ENCODE measurements at regions not wholly inside any gene's neighbourhood (a gene's known extent, or its start where the extent isn't known, plus 50 kb on each side); places are given as distances from the start of the nearest gene placed in this dataset.

DNA sequence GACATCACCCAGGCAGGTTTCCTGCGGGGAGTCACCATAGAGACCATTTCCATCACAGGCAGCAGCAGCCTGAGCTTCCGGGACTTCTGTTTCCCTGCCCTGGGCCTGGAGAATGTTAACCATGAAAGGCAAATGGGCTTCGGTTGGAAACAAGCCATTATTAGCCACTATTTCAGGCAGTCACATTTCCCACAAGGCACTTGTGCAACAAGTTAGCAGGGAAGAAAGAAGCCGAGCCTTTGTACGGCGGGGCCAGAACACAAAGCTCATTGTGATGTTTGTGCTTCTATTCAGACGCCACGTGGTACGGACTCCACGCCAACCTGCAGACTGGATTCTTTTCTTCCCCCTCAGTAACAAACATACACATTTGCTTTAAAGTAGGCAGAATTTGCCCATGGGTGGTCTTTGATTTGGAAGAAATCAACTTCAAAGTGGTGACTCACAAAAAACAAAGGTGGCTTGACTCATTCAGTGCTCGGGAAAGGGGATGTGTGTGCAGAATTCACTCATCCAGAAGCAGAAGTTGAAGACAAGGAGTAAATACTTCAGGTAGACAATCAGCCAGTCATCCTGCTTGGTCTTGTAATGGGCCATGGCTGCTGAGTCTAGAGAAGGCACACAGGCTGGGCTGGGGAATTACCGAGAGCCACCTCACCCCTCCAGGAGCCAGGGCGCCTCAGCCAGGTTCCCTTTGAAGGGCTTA is 154.2 kb upstream of the PRMT8 start:
- DNase-seq, result peak; percentile 44

- DNase-seq, result no peak
Observed at GRCh38 chr12:3337944-3338343, 153.1 kb upstream of the PRMT8 start.

GRCh38 chr12:3339221-3339620 is 151.8 kb upstream of the PRMT8 start:
- no peak for DNase-seq

GRCh38 chr12:3341594-3341993 is 149.4 kb upstream of the PRMT8 start:
- peak; percentile 91 for DNase-seq

GRCh38 chr12:3342051-3342450 is 149.0 kb upstream of the PRMT8 start:
- peak; percentile 93 for DNase-seq

- DNase-seq, result no peak
Observed at GRCh38 chr12:3348055-3348454, 142.9 kb upstream of the PRMT8 start.

DNA sequence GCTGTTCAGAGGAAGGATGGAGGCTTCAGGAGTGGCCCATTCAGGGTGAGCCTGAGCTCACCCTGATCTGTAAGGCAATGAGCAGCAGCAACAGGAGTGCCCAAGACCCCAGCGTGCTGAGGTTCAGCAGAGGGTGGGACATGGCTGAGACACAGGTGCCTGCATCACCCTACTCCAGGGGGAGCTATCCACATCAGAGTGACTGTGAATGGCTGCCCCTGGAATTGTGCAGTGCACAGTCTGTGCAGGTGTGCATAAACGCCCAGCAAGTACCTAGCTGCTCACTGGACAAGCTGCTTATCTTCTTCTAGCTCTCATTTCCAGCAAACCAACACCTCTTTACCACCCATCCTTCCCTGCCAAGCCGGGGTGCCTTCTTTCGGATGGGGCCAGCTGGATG is 140.6 kb upstream of the PRMT8 start:
- DNase-seq, result no peak

GRCh38 chr12:3351731-3352130 is 139.3 kb upstream of the PRMT8 start:
- no peak for DNase-seq

GRCh38 chr12:3352230-3352629 is 138.8 kb upstream of the PRMT8 start:
- no peak for DNase-seq

- DNase-seq, result no peak
Observed at GRCh38 chr12:3353621-3354020, 137.4 kb upstream of the PRMT8 start.

GRCh38 chr12:3354586-3354985 is 136.4 kb upstream of the PRMT8 start:
- no peak for DNase-seq

- DNase-seq, result no peak
Observed at GRCh38 chr12:3355378-3355900, 135.6 kb upstream of the PRMT8 start.

- DNase-seq, result no peak
Observed at GRCh38 chr12:3357950-3358525, 133.0 kb upstream of the PRMT8 start.

GRCh38 chr12:3359478-3359877 is 131.5 kb upstream of the PRMT8 start:
- no peak for DNase-seq

DNA sequence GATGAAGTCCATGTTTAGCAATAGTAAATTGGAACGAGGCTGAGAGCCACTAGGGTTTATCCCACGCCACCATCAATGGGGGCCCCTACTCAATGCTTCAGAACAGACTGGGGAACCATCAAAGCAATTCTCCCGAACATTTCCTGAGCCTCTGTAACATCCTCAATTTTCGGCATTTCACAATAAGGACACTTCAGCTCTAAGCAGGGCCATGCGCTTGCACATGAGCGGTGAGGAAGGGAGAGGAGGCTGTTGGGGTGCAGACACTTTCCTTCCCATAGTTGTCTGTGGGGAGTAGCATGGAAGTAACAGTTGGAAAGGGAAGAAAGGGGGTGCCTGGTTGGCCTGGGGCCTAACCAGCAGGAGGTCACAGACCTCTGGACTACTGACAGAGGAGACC is 129.9 kb upstream of the PRMT8 start:
- DNase-seq, result no peak

DNA sequence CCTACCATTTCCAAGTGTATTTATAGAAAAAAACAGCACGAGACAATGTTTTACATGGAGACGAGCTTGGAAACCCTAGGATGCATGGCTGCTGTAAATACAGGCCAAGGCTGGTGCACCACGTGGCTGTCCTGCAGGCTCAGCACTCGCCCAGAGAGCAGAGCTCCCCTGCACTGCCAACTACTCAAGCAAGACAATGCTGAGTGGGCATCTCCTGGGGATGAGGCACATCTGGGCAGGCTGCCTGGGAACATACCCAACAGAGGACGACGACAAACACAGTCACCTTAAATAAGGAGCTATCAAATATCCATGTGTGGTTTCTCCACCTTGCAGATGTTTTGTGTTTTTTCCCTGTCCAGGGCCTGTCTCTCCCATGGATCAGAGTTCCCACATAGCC is 128.3 kb upstream of the PRMT8 start:
- DNase-seq, result peak; percentile 78

GRCh38 chr12:3363608-3364007 is 127.4 kb upstream of the PRMT8 start:
- no peak for DNase-seq

DNA sequence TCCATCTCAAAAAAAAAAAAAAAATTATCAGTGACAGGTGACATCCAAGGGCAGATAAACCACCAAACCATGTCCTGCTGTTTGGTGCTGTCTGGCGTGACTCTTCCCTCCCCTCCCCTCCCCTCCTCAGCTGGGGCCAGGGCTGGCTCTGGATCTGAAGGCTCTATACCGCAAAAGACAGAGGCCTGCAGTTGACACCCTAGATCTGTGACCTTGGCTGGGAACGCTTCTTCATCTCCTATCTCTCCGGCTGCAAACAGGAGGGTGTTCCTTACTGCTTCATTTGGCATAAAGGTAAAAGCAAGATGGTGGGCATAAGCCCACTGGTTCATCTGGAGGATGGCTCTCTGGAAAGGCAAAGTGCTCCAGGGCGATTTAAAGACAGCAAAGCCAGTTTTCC is 126.8 kb upstream of the PRMT8 start:
- DNase-seq, result no peak

DNA sequence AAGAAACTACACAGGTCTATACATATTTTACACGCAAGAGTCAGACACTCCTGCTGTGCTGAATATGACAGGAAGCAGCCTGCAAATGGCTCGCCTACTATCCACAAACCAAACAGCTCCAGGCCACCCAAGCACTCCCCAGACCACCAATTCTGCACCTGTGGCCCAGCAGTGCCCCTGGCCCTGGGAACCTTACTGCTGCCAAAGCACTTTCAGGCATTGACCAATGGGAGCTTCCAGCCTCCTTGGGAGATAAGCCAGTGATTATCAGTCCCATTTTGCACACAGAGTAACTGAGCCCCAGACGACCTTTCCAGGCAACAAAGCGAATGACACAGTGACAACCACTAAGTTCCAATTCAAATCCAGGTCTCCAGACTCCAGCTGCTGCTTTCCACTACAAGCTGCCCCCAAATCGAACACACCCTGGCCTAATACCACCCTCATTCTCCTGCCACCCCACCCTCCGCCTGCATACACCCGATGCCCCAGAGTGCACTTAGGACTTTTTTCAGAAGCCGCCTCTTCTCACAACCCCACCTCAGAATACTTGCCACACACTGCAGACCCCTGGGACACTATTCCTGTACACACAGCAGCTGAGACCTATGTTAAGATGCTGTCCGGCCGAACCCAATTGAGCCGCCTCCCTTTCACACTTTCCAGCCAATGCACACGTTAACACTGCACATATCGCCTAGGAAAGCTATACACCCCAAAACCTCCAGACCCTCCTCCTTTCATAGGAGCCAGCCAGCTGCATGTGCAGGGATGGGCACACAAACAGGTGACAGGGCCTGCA is 126.1 kb upstream of the PRMT8 start:
- DNase-seq, result peak; percentile 29

DNA sequence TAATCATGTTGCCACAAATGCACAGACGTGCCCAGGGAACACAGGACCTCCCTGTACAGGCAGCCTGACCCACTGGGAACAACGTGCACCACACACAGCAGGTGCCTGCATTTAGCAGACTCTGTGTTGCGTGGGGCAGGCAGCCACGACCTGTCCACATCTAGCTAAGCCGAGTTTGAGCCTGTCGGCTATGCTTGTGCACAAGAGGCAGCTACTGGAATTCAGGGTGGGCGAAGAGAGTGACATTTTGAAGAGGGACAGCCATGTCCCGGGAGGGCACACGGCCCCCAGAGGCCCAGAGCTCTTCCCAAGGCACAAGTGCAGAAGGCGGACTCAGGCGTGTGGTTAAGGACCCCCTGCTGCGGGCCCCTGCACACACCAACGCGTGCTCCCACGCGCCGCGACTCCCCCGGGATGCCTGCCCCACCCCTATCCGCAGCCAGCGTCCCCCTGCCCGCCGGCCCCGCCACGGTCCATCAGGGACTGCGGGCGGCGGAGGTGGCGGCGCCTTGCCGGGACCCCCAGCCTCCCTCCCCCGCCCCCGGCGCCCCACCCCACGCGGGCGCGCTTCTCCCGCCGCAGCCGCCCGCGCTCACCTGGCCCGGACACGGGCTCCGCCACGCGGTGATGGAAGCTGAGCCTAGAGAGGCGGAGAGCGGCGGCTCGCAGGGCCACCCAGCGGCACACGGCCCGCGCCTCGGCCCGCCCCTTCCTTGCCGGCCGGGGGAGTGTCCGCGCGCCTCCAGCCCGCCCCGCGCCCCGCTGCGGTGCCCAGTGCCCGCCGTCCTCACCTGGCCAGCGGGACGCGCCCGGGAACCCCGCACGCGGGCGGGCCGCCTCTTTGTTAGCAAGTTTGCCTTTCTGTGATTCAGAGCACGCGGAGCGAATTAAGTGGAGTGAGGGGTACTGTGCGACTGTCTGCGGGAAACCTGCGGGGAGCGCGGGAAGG is 125.3 kb upstream of the PRMT8 start:
- DNase-seq, result peak; percentile 29

DNA sequence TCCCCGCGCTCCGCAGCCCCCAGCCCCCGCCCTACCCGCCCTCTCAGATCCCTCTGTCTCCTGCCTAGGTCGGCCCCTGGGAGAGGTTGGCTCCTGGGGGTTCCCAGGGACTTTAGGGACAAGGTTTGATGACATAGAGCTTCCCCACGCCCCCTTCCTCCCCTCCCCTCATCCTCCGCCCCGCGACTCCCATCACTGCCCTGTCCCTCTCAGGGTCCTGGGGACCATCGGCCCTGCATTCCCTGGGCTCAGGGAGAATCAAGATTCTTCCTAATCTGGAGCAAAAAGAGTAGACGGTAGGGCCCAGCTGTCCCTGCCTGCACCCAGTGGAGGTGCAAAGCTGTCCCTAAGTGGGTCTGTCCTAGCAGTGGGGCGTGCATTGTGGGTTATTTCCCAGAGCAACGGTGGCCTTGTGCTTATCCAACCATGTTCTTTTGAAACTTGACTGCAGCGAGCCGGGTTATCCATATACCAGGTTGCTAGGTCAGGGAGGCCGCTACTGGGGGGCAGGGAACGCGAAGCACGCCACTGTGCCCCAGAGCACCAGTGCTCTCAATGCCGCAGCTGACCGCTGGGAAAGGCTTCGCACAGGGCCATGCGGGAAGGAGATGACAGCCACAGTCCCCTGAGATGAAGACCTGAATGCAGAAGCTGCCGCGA is 124.4 kb upstream of the PRMT8 start:
- DNase-seq, result no peak

DNA sequence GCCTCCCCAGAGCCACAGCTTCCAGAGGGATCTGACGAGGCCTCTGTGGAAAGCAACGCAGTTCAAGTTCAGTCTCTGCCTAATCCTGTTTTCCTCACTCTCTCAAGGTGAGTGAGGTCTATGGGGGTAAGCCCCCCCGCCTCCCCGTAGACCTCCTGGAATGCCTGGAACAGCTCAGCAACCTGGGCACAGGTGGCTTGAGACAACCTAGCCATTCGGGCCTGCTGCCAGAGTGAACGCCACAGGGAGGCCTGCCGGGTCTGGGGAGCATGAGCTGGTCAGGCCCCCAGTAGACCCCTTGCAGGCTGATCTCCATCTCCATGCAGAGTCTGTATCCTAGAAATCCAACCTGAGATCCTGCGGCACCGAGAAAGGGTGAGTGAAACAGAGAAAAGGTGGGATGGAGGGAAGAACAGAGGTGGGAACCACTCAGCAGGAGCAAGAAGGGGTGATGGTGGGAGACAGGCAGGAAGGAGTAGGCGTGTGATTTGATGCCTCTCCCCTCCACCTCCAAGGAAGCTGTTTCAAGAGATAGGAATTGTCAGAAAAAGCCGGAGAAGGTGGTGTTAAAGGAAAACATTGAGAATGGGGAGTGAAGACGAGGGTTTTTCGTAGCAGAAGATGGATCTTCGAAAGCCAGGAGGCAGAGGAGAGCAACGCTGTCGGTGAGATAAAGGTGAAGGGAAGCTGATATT is 123.1 kb upstream of the PRMT8 start:
- no peak for DNase-seq
